NCI-H2196 treated with DMSO at 0.1 percent for 48 hours (cell line): ENCODE measurements at regions not wholly inside any gene's neighbourhood (a gene's known extent, or its start where the extent isn't known, plus 50 kb on each side); places are given as distances from the start of the nearest gene placed in this dataset.

Source experiments
- DNase-seq: peaks from one replicate; lab custom pipeline; 2025; ENCODE audit not compliant: unreplicated experiment; lab: John Stamatoyannopoulos, UW

DNA sequence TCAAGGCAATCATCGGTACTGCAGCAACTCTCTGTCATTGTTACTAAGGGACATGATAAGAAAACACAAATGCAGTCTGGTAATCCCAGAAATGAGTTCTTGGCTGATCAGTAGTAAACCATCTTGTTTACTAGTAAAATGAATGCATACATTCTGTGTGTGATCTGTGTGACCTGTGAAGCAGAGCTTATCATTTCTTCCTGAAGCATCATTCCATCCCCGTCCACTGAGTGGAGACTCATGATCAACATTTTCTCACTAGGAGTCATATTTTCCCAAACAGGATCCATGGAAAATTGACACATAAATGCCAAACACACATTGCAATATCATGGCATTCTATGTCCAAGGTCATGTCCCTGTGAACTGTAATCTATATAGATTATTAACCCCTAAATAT, 226.1 kb downstream of the ANKRD50 start:
- no peak for DNase-seq

DNA sequence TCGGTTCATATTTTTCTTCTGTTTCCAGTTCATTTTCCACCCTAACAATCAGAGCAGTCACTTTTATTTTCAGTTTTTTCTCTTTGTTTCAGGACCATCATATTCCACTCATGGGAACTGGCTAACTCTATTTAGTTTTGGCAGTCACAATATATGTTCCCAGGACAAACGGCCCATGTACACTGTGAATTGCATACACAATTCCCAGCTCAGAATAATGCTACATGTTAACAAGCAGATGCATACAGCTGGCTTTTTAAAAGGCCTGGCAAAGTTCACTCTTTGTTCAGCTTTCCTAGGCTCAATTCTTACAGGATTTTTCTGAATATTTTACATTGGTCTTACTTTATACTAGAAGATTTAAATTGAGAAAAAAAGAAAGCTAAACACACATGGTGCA, 224.9 kb downstream of the ANKRD50 start:
- no peak for DNase-seq

DNA sequence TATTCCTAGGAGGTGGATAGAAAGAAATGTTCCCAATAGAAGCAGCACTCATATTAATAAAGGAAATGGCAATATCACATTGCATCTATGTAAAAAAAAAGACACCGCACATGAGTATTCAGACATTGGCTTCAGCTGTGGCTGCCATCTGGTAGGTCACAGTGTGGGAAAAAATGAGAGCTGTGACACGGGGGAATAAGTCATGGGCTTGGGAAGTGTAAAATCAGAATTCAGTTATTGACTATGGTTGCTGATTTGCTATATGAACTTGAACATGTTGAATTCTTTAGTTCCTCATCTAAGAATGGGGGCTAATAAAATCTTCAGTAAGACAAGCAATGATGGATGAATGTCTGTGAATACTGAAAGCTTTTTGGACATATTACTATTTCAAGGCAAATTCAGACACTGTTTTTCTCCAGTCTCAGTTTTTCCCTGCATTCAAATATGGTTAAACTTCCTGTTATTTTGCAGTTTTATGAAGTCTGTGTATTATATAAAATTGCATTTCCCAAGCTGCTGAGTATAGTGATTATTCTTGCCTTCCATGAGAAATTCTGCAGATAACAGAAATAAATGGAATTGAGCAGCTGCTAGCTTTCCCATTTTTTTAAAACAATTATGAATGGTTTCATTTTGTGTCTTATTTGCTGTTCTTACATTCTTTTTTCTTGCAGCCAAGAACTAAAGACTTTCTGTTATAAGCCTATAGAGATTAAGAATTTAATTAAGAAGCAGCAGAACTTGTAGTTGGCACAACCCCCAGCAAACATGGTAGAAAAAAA, 221.0 kb downstream of the ANKRD50 start:
- DNase-seq = no peak

DNA sequence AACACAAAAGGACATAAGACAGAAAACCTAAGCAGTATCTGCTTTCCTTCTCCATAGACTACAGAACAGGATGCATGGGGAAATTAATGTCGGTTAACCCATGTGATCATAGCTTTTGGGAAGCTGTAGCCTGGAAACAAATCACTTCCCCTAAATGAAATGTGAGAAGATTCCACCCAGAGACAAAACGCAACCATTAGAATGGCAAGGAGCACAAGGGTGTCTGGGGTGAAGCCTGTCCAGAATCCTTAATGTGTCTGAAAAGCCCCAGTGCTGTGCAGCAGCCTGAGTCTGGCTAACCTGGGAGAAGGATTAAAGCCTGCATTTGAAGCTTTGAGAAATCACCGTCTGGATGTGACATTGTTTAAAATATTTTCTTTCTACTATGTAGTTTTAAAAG, 213.3 kb downstream of the ANKRD50 start:
- DNase-seq = no peak

DNA sequence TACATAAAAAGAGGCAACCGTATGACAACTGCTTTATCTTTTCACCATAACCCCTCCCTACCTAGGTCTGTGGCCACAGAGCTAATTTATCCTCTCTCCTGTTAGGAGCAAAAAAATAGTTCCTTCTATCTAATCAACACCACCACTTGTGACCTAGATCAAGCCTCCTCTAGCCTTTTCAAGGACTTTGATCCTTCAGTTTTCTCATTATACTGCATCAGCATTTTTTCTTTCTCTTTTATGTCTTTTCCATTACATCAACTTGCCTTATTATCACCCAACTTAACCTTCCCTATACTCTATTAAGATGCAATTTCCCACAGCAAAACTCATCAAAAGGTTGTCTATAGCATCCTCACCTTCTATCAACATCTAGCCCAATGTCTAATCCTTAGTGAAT, 211.0 kb downstream of the ANKRD50 start:
- no peak for DNase-seq

DNA sequence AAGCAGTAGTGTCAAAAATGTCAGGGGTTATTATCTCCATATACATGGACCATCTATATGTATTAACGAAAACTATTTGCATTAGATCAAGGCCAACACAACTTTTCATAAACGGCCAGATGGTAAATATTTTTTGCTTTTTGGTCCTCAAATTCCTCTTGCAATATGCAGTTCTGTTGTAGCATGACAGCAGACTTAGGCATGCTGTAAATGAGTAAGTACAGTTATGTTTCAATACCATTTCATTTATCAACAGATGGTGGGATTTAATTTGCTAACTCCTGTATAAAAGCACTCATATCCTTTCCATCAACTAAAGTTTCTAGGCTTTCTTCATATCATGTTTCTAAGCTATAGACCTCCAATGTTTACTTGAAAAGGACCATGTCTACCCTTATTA, 208.1 kb downstream of the ANKRD50 start:
- DNase-seq = no peak

DNA sequence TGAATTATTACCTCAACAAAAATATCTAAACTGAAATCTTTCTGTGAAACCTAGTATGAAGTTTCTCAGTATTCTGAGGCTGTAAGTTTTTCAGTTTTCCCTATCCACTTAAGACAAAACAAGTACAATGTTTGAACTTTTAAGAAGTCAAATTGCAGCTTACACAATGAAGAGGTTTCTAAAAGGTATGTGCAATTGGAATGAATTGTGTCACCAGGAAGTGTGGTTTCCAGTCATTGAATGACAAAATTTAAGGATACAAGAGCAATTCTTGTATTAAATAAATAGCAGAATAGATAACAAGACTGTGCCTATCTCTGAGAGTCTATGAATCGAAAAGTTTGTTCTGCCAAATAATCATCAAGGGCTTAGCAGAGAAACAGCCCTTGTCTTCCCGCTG, 207.3 kb downstream of the ANKRD50 start:
- DNase-seq = no peak

DNA sequence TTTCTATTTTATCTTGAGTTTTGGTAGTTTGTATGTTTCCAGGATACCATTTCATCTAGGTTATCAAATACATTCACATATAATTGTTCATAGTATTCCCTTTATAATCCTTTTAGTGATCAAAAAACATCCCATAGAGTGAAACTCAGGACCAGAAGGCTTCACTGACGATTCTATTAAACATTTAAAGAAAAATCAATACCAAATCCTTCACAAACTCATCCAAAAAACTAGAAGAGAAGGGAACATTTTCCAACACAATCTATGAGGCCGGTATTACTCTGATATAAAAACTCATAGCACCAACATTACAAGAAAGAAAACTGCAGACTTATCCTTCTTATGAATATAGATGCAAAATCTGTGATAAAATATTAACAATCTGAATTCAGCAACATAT, 203.4 kb downstream of the ANKRD50 start:
- no peak for DNase-seq

DNA sequence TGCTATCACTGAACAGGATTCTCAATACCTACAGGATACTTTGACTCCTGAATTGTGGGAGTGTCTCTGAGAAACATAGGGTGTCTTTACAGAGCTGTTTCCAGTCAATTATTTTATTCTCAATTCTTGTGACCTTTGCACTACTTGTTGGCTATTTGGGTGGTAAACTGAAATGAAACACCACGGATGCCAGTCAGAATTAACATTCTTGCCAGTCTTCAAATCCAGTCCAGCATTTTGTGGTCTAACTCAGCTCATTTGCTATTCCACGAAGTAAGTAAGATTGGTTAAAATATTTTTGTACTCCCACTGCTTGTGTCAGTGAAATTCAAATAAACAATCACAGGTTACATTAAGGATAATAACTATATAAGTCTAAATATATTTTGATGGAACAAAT, 197.9 kb downstream of the ANKRD50 start:
- DNase-seq = no peak

DNA sequence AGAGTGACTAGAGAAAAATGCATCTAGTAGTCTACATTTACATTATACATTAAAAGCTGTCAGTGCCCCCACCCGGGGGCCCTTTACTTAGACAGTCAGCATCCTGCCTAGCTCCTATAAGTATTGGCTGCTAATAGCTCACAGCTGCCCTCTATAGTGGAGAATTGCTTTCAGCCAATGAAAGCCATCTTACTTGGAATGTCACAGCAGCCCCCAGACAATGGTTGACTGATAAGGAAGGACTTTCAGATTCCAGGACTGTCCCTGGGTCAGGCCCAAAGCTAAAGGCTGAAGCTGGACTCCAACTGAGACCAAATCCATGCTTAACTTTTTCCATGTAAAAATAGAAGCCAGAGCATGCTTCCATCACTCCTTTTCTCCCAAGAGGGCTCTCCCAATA, 196.9 kb downstream of the ANKRD50 start:
- DNase-seq = no peak

DNA sequence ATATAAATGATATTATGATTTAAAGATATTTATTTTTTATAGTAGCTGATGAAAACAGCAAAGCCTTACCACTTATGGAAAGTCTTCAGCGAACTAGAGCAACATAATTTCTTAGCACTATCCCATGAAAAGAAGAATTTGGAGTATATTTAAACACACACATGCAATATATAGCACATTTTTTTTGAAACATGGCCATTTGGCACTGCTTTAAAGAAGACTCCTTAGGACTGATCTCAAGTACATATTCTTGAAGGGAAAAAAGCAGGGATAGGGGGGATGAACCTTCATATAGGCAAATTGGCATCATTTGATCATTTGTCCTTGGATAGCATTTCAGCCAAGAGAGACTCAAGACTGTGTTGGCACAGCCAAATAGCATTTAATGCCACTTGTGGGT, 193.3 kb downstream of the ANKRD50 start:
- DNase-seq = no peak

DNA sequence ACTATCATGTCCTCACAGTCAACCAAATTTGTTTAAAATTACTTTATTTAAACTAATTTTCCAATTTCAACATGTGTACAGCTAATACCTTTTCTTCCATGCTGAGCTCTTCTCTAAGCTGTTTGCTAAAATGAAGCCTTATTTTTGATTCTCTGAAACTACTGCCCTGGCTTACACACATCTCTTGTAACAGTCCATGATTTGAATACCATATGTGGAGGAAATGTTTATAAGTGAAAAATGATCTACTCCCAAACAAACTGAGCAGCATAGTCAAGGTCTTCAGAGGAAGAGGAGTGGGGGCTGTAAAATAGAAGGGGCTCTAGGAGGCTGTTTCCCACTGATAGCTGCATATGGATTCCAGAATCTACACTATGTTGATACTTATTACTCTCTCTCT, 188.7 kb downstream of the ANKRD50 start:
- no peak for DNase-seq

DNA sequence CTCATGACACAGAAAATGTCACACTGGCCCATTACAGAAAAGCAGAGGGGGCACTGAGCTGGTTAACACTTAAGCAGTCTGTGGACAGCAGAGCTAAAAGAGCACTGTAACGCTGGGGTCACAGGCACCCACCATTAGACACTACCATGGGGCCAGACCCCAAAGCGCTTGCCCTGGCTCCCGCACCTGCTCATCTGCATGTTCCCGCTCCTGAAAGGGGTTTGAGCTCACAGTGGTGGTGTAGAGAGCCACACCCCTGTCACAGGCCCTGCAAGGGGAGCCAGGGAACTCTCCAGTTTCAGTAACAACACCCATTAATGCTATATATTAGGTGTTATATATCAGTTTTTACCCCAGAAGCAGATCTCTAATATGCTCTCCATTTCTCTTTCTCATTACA, 187.0 kb downstream of the ANKRD50 start:
- no peak for DNase-seq

DNA sequence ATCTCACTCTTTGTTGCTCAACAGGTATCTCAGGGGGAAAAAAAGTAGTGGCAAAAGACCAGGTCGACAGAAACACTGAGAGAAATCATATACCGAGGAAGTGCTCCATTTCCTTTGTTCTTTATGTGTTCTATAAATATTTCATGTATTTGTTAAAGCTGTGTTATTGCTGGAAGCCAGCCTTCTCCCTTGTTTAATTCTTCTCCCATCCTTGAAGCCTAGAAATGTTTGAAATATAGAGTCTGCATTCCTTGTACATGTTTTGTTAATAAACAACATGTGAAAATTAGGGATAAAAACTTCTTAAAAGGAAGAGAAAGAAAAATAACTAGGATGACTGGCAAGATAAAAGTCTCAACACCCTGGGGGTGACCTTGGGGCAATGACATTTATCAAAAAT, 186.2 kb downstream of the ANKRD50 start:
- no peak for DNase-seq

DNA sequence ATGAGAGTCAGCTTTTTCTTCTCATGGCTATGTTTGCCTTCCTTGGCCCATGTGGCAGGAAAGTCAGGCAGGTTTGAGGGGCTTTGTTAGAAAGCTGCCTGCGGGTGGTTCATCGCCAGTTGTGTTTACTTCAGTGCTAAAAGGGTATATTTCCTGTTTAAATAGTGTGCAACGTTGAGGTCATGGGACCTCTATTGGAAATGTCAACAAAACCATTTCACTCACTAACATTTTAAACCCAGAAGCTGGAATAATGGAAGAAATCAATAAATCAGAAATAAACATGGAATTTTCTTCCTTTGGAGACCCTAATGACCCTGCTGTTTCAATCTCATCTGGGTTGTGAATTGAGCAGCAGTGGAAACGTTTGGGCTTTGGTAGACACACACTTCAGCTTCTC, 185.8 kb downstream of the ANKRD50 start:
- no peak for DNase-seq

DNA sequence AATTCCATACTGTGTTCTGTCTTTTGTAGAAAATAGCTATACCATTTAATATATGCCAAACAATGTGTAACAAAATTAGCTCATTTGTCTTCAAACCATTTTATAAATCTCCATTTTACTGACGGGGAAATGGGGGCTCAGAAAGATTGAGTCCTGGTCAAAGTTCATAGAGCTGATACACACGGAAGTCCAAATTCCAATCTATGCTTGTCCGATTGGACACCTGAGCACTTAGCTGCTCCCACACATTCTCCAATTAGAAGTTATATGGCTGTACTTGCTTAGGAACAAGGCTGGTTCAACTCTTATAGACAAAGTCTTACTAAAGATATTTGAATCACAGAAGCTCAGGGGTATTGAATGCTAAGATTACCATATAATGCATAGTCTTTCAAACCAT, 185.2 kb downstream of the ANKRD50 start:
- DNase-seq = no peak

DNA sequence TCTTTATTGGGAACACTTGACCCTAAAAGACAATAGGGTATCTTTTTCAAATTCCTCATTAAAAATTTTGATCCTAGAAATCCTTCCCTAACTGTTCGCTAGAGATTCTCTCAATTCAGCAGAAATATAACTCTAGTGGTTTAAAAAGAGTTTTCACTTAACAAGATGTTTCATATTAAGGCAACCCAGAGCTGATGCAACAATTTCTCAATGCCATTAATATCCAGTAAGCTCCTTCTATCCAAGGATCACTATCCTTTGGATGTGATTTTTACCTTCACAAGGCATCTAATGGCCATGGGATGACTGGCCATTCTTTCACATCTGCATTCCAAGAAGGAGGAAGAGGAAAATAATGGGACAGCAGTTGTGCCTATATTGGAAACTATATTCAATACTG, 183.4 kb downstream of the ANKRD50 start:
- DNase-seq = no peak

DNA sequence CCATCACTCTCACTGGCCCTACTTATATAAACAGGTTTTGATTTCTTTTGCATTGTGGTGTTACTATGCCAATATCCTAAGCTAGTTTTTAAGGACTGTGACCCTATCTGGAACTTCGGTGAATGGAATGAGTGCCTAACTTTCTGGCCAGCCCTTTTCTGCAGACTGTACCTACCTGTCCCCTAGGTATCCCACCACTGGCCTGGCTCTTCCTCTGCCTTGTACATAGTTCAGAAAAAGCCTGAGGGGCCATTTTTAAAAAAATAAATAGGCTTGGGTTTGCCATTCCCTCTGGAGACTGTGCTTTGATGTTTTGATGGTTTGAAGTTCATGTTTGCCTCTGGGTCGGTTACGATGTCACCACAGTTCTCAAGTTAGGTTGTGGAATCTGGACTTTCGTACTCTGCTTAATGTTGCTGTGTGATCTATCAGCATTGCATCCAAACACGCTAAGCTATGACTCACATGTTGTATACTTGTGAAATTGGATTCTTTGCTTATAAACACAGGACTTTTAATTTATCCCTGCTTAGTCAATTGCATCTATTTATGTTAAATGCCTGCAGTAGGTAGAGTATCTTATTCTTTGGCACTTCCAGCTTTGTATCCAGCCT, 182.0 kb downstream of the ANKRD50 start:
- no peak for DNase-seq

DNA sequence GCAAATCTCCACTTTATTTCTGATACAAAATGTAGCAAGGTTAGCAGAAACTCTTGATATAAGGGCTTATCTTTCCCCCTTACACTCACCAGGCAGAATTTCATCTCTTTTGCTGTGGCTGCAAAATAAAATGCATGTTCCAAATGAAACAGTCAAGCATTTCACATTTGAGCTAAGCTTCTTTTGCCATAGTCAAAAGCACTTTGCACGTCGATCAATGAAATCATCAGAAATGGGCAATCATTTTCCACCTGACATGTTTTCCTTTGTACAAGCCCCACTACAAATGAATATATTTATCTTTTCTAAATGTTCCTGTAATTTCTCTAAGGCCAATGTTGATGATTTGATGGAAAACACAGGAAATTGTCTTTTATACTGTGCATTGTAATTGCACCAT, 178.4 kb downstream of the ANKRD50 start:
- DNase-seq = no peak

DNA sequence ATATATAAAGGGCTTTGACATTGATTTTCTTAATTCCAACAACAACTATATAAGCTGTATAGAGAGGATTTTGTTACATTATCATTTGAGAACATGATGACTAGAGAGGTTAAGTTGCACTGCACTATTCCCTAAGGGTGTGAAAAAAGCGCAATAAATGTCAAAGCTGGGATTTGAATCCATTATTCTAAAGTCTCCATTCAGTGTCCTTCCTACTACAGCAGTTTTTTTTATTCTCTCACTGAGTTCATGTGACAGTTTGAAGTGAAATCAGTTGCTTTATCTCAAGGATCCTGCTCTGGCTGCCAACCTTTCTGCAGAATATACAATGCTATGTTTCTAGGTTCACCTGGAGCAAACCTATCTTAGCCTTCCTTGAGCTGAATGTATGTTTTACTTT, 177.5 kb downstream of the ANKRD50 start:
- no peak for DNase-seq

DNA sequence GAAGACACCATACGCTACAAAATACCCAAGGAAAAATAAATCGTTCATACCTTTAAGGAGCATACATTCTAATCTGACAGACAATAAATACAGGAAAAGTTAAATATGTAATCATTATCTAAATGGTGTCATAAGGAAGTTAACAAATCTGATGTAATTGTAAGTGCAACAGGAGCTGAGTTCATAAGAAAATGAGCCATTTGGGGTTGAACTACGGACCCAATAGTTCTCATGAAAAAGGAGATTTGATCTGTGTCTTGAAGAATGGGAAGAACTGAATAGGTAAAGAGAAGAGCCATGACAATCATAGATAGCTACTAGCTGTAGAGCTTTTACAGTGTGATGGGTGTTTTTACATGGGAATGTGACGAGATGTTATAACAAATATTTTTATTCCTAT, 175.6 kb downstream of the ANKRD50 start:
- DNase-seq = no peak

DNA sequence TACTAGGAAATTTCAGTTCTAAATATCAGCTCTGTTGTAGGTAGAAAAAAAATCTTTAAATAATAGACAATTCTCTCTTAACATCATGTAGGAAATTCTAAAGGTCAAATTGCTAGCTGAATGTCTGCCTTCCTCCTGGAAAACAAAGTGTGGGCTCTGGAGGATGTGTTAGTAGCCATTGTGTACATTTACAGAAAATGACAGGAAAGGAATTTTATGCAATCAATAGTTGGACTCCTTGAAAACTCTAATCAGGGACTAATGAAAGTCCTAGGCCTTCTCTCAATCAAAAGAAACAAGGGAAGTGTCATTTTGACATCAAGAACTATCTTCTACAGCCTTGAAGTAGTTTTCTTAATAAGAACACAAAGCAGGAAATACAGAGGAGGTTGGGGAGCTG, 174.6 kb downstream of the ANKRD50 start:
- no peak for DNase-seq

DNA sequence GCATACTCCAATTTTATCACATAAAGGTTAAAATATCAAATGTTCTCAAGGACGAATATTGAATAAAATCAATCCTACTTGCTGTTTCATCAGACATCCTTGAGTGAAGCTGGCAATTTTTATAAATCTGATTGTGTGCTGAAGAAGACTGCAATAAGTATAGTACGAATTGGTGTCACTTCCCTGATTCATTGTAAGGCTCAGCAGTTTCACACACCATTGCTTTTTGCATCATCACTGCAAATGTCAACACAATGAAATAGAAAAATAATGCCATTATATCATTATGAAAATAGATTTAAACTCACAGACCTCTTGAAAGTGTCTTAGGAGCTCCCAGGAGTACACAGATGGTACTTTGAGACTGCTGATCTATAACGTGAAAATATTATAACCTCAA, 172.5 kb downstream of the ANKRD50 start:
- DNase-seq = no peak
